ENCODE measurements at regions not wholly inside any gene's neighbourhood (a gene's known extent, or its start where the extent isn't known, plus 50 kb on each side); places are given as distances from the start of the nearest gene placed in this dataset.

DNA sequence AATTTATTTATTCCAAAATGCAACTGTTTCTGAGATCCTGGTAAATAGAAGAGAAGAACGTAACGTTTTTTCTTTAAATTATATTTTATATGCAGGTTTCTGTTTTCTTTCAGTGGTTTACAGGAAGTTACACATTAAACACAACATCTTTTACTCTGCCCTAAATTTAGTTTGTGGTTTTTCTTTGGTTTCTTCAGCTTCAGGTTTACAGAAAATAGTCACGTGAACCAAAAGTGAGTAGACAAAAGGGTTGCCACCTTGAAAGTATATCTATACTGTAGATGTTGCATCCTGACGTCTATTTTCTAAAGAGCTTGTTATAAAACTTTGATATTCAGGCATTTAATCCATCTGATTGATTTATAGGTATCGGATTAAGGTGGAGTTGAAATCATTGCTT lies 1236.6 kb downstream of the MAT2B start:
- DNase-seq, result no peak

DNA sequence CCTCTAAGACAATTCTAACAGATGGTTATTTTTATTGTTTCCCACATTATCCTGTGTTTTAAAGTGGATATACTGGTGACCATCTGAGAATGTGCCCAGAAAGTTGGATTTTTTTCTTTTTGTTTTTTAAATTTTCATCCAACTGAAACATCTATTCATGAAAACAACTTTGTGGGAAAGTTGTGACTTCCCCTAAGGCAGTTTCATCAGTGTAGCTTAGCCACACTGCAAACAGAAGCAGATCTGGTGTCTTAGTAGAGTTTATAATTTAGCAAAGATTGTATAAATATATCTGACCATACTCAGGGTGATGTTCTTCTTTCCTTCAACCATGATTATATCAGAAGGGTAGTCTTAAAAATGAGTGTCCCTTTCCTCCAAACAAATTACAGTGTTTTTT lies 1241.3 kb downstream of the MAT2B start:
- no peak for DNase-seq

DNA sequence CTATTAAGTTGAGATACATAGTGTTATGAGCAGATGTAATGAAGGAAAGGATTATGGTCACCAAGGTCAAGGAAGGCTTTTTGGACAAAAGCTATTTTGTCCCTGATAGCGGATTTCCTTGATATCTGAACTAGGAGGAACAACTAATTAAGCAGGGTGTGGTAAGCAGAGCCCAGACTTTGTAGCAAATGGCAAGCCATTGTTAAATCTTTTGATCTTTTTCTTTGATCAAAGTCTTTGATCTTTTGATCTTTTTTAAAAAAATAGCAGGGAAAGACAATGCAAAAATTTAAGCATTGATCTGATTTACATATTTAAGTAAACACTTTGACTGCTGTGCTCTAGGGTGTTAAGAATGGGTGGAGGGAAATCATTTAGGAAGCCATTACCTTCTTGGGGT lies 1242.0 kb downstream of the MAT2B start:
- DNase-seq, result no peak

DNA sequence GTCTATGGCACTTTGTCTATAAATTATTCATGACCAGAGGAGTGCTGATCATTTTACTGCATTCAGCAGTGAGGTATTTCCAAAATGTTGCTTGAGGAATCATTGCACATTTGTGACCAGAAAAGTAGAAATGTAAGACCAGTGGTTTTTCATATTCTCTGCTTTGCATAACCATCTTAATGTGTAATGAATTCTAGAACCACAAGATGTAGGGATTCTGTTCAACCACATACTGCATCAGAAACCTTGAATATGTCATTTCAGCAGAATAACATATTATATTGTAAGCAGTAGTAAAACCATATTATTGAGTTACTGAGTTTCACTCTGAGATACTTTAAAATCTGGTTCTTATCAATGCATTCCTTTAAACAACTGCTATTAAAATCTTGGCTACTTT lies 1243.4 kb downstream of the MAT2B start:
- no peak for DNase-seq

DNA sequence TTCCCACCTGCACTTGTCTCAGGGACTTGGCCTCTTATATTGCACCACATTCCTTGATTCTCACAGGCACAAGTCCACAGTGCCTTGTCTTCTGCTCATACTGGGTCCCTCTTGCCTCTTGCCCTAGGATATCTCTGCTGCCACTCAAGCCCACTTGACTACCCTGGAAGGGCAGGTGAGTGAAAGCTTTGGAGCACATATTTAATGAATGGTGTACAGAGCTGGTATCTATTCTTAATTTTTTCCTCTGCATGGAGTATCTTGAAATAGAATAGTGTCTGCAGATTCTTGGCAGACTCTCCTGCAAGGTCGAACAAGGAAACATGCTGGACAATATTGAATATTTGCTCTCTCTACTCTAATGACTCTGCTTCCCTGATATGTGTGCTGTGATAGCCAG lies 1248.0 kb downstream of the MAT2B start:
- DNase-seq, result no peak

DNA sequence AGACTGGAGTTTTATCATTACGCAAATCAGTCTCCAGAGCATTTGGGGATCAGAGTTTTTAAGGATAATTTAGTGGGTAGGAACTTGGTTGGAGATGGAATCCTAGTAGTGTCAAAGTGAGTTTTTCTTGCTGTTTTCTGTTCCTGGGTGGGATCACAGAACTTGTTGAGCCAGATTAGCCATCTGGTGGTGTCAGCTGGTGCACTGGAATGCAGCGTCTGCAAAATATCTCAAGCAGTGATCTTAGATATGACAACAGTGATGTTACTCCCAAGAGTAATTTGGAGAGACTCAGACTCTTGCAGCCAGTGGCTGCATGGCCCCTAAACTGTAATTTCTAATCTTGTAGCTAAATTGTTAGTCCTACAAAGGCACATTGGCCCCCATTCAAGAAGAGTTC lies 1257.8 kb downstream of the MAT2B start:
- DNase-seq, result no peak

DNA sequence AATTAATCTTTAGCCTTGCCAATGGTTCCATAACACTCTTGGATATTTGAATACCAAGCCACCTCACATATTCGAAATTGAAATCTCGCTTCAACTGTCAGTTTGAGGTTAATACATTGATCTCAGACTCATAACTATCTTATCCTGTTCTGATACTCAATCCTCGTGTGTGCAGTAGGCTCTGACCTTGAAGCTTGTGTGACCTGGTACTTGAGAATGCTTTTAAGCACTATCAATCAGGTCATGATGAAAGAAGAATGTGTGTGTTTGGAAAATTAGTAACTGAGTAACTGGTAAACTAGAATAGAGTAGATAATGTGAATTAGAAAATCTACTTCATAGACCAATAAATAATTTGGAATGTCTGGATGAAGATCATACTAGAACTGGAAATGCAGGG lies 1266.7 kb downstream of the MAT2B start:
- DNase-seq, result no peak

DNA sequence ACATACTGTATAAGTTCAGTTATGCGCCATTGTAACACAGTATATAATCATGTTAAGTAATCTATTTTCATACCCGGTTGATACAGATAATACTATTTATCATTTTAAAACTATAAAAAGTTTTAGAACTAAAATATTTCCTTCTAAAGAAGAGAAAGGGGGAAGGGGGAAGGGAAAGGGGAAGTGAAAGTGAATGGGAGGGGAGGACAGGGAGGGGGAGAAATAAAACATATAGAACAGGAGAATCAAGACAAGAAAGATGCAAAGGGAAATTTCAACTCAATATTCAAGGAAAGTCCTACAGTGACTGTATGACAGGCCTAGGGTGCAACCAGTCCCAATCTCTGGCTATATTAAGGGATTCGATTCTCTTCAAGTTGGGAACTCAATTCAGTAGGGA lies 1278.8 kb downstream of the MAT2B start:
- DNase-seq, result no peak

DNA sequence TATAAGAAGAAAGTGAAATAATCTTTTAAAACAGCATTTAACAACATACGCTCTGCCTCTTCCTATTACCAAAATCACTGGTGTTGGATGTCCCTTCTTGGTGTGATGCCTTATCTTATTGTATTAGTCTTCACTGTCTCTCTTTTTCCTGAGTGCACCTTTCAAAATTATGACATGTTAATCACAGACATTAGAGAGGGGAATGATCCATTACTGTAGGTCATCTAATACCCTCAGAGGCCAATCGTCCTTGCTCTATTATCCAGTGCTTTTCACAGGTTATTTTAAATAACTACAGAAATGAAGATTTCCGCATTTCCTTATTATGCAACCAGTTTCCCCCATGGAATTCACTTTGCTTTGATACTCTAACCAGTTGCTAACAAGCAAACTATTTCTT lies 1292.7 kb downstream of the MAT2B start:
- no peak for DNase-seq

DNA sequence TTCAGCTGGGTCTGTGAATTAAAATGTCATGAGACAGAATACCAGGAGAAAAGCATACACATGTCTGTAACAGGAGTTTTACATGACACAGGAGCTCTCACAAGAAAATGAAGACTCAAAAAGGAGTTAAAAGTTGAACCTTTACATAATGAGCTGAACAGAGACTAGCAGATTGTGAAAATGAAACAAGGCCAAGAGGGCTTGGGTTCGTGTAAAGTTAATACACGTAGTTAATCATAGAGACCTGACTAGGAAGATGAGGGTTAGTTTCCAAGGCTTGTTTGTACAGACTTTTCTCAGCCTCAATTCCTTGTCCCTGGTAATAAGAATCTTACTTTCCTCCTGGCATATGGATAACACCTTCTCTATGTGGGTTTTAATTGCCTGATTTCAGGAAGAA lies 1294.0 kb downstream of the MAT2B start:
- no peak for DNase-seq

DNA sequence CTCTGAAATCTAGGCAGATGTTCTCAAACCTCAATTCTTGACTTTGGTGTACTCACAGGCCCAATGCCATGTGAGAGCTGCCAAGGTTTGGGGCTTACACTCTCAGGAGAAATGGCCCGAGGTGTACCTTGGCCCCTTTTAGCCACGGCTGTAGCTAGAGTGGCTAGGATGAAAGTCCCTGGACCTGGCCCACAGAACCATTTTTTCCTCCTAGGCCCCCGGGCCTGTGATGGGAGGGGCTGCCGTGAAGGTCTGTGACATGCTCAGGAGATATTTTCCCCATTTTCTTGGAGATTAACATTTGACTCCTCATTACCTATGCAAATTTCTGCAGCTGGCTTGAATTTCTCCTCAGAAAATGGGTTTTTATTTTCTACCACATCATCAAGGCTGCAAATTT lies 1296.5 kb downstream of the MAT2B start:
- DNase-seq, result no peak

DNA sequence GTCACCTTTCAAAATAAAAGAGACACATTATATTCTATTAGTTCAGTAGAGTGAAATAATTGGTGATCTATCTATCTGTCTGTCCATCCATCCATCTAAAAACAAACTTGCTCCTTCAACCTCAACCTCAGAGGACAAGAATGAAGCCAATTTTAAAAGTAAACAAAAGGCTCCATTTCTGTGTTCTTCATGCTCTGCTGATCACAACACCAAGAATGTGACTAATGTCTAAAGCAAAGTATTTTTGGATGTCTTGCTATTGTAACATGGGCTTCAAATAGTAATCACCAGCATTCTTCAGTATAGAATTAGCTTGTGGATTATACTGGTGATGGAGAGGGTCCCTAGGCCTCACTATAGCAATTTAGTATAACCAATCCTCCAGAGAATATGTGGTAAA lies 1304.4 kb downstream of the MAT2B start:
- DNase-seq, result no peak

DNA sequence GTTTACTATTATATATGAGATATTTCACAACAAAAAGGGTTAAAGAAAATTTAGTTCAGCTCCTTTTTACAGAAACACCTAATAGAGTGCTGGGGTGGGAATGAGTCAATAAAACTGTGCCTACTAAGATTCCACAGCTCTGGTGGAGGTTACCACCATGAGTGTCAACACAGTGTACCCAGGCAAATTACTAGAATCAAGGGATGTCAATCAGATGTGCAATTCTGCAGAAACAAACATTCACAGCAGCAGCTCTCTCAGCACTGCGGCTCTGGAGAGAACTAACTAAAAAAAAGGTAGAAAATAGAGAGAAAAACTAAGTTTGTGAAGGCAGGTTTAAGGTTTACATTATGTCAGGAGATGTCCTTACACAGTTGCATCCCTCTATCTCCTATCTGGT lies 1313.0 kb downstream of the MAT2B start:
- DNase-seq, result no peak

DNA sequence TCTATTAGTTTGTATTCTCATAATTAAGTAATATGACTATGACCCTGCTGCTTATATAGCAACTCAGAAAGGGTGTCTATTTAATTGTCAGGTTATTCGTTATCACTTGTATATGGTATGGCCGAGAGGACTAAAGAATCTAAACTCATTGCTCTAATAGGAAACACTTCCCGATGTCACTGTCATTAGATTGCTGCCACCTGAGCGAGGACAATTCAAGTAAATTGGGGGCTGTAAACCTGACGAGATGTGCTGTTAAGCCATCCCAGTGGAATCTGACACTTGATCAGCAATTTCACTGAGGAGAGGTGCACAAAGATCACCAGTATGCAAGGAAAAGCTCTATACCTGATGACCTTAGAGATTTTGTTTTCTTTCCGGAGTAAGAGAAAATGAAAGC lies 1319.3 kb downstream of the MAT2B start:
- DNase-seq, result no peak

DNA sequence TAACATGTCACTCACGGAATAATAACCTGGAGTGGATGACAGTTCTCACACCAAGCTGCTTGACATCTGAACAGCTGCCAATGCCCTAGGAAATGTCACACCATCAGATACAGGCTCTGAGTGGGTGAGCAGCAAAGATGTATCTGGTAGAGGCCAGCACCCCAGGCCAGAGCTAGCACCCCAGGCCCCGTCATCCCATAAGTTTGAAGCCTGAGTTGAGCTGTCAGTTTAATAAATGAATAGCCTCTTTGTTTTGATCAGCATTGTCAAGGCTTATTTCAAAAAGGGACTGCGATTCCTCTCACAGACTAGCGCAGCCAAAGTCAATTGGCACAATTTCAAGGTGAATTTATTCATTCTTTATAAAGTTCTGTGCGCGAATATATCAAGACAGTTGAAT lies 1327.1 kb downstream of the MAT2B start:
- no peak for DNase-seq

DNA sequence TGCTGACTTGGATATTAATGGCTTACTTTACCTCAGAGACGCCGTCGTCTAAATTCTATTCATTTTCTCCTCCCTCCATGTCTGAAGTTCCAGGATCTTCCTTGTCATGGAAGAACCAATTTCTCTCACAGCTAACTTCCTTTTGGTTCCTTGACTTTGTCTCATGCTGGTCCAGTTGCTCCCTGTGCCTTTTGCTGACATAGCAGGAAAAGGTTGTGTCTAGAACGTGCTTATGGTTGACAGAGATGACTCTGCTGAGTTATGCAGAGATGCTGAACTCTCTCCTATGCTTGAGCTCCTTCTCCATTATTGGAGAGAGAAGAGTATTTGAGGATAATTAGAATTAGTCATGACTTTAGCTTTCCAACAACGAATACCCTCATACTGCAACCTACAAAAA lies 1338.9 kb downstream of the MAT2B start:
- DNase-seq, result no peak

DNA sequence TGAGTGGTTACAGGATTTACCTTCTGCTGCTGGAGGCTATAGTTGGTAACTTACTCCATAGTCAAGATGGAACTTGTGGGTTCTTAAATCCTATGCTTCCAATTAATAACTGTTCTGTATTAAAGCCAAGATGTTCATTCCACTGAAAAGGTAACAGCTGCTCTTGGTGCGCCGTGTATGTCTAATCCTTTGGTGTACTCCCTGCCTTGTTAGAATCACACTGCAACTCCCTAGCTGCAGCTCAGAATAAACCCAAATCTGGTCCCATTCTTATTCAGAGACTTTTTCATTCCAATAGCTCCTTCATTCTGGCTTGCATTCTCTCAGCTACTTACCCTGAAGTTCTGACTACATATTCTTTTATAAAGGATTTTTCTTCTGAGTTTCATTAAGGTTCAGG lies 1355.5 kb downstream of the MAT2B start:
- DNase-seq, result no peak

DNA sequence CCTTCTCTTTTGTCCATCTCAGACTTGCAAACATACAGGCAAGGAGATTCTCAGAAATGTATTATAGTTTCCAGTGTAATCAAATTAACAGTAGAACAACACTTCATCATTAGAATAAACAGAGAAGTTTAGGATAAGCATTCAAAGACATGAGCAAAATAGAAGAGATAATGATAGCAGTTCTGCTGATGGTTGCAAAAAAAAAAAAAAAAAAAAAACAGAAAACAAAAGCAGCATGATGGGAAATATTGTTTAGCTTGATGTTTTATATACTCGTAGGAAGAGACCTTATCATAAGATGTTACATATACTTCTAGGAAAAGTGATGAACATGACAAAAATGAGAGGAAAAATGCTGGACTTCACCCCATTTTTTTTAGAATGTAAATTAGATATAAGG lies 1356.2 kb downstream of the MAT2B start:
- no peak for DNase-seq

DNA sequence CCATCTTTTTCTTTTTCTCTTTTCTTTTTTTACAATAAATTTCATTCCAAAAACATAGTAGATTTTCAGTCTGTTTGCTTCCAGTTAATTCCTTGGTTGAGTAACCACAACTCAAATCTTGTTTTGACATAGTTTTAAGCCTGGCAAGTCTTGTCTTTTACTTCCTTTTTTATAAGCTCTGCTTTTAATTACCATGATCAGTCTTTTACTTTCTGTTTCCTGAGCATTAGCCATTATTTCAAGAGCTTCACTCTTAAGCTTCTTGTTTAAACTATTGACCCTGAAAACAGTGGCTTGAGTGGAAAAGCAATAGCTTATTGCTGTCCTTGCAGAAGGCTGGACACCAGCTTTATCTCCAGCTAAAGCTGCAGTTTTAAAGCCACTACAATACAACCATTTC lies 1363.3 kb downstream of the MAT2B start:
- DNase-seq, result no peak

DNA sequence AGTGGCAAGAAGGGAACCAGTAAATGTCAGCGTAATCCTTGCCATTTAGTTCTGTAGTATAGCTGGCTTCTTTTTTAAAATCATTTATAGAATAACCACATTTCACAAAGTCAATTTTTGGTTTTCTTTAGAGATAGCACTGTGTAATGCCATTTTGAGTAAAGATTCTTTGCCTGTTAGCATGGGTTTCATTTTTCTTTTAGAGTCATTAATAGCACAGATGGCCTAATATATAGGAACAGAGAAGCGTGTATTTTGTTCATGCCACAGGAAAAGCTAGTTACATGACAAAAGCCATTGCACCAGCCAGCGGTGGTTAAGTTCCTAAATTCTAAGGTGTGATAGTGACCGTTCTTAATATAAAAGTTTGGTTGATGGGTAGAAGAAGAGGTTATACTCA lies 1363.9 kb downstream of the MAT2B start:
- no peak for DNase-seq

DNA sequence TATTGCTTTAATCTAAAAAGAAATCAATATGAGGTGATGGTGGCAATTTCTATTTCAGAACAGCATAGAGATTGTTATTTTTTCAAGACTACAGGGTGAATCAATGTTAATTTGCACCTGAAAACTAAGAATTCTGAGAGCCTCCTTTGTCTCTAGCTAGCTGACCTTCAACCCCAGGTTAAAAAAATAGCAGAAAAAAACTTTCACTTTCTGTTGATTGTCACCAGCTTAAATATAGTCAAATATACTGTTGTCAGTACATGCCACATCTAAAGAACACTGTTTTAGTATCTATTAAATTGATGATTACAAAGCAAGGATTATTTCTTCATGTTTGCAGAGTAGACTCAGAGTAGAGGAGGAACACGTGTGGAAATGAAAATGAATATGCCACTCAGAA lies 1371.4 kb downstream of the MAT2B start:
- DNase-seq, result no peak

DNA sequence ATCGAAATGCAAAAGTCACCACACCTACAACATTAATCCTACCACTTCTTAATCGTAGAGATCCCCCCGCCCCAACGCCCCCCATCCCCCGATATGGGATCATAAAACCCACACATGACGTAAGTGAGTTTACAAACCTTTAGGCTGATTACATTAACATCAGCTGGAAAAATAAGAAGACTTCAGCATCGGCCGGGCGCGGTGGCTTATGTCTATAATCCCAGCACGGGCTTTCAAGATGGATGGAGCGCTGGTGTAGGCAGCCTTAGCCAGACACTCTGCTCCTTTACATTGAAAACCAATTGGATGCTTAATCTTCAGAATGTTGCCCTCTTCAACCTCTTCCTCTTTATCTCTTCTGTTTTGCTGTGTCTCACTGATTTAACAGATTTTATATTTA lies 1376.0 kb downstream of the MAT2B start:
- DNase-seq, result no peak

DNA sequence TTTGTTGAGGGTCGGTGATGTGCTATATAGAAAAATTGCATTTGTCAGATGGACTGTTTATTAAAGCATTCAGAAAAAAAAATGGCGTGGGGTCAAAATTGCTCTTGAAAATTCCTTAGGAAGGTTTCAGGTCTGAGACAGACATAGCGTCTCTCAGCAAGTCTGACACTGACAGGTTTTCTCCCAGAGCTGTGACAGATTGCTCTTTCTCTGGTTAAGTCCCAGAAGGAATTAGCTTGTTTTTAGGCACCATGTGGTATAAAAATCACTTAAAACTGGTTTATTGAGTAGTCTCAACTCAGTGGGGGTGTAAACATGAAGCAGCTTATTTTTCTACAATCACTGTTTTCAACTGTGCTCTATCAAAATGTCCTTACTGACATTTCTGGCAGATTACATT lies 1379.8 kb downstream of the MAT2B start:
- DNase-seq, result no peak

DNA sequence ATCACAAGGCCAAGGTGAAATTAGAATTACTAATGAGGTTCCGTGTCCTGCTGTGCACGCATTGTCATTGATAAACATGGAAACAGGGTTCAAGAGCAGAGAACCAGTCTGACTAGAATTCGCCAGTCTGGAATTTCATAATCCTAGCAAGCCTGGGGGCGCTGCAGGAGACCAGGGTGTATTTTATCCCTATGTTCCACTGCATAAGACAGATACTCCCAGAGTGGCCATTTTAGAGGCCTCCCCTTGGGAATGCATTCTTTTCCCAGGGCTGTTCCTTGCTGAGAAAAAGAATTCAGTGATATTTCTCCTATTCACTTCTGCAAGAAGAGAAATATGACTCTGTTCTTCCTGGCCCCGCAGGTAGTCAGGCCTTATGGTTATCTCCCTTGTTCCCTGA lies 1387.7 kb downstream of the MAT2B start:
- DNase-seq, result no peak

DNA sequence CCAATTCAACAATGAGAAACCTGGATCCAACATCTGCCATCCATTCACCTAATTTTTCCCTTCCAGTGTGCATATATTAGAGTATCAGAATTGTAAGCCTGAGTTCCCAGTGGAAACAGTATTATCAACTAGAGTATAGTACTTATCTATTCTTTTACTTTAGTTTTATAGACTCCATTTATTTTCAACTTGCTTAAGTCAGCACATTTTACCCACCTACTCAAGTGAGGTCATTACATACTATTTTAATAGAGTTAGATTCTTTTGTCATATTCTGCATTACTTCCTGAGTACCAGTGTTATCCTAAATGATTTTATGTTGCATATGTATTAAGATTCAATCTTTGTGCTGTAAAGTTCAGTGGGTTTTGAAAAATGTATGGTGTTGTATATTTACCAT lies 1393.3 kb downstream of the MAT2B start:
- DNase-seq, result no peak

DNA sequence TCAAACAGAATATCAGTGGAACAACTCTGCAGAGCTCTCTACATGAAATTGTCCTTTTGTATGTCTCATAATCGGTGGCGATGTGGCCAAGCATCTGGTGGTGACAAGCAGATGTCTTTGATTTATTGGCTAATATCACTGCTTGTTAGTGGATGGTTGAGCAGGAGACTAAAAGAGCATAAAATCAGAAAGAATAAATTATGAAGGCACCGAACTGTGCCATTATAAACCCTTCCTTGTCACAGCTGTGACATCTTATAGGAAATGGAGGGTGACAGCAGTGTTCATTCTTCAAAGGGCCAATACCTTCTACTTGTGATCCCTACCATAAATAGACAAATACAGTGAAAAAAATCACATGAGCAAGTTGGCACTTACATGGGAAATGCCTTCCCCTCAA lies 1404.3 kb downstream of the MAT2B start:
- no peak for DNase-seq

All from T-helper 9 cell (primary cell).